GM23338 (cell line): ENCODE measurements at regions not wholly inside any gene's neighbourhood (a gene's known extent, or its start where the extent isn't known, plus 50 kb on each side); places are given as distances from the start of the nearest gene placed in this dataset.

Source experiments
- ATAC-seq: fragments of 200-7000 bp; cut with Tn5 transposase; 3 replicates; pipeline ENCODE4 v1.9.1; 2020
- DNase-seq: peaks from one replicate; pipeline ENCODE4 v3.0.0-alpha.2; 2015; ENCODE audit warnings: low spot score
- H2AFZ ChIP-seq: fragments of 200-600 bp; sonication (generic); 2 replicates; pipeline ENCODE4 v1.8.0; 2016; ENCODE audit warnings: antibody characterized with exemption, mild to moderate bottlenecking, moderate library complexity
- H3F3A ChIP-seq: fragments of 200-600 bp; sonication (generic); replicated peaks from 2 replicates; pipeline ENCODE4 v1.8.0; 2017; ENCODE audit warnings: antibody characterized with exemption, mixed run types, low read depth
- H3K27ac ChIP-seq: fragments of 200-600 bp; sonication (generic); 2 replicates; pipeline ENCODE4 v1.6.1; 2016; ENCODE audit warnings: low read depth
- H3K27me3 ChIP-seq: fragments of 200-600 bp; sonication (generic); 2 replicates; pipeline ENCODE4 v1.8.0; 2016; ENCODE audit warnings: mild to moderate bottlenecking, mixed run types, moderate library complexity; ENCODE audit not compliant: insufficient read depth
- H3K36me3 ChIP-seq: fragments of 200-600 bp; sonication (generic); 2 replicates; pipeline ENCODE4 v1.8.0; 2016; ENCODE audit warnings: mild to moderate bottlenecking; ENCODE audit not compliant: insufficient read depth
- H3K4me1 ChIP-seq: fragments of 200-600 bp; sonication (generic); 2 replicates; pipeline ENCODE4 v1.8.0; 2016; ENCODE audit warnings: mild to moderate bottlenecking, moderate library complexity; ENCODE audit not compliant: insufficient read depth
- H3K4me2 ChIP-seq: fragments of 200-600 bp; sonication (generic); 2 replicates; pipeline ENCODE4 v1.7.1; 2017; ENCODE audit warnings: mixed run types
- H3K4me3 ChIP-seq: fragments of 200-600 bp; sonication (generic); 2 replicates; pipeline ENCODE4 v1.6.1; 2016; ENCODE audit warnings: mixed run types
- H3K79me2 ChIP-seq: fragments of 200-600 bp; sonication (generic); replicated peaks from 2 replicates; pipeline ENCODE4 v1.8.0; 2017; ENCODE audit warnings: mild to moderate bottlenecking; ENCODE audit not compliant: insufficient read depth
- H3K9me2 ChIP-seq: fragments of 200-600 bp; sonication (generic); 2 replicates; pipeline ENCODE4 v1.8.0; 2017; ENCODE audit not compliant: insufficient read depth
- H4K20me1 ChIP-seq: fragments of 200-600 bp; sonication (generic); replicated peaks from 2 replicates; pipeline ENCODE4 v1.8.0; 2017; ENCODE audit warnings: mild to moderate bottlenecking; ENCODE audit not compliant: insufficient read depth
- H3K27ac Mint-ChIP-seq: 2 replicates; pipeline ENCODE4 v1.8.0; 2020; ENCODE audit warnings: inconsistent platforms, mild to moderate bottlenecking, moderate library complexity, mixed read lengths
- H3K27me3 Mint-ChIP-seq: 3 replicates; pipeline ENCODE4 v1.8.0; 2022; ENCODE audit warnings: low read depth, mild to moderate bottlenecking, moderate library complexity, mixed read lengths, inconsistent platforms; ENCODE audit not compliant: insufficient read depth, poor library complexity
- H3K36me3 Mint-ChIP-seq: 3 replicates; pipeline ENCODE4 v1.8.0; 2021; ENCODE audit warnings: low read depth, mild to moderate bottlenecking, inconsistent platforms, moderate library complexity, mixed read lengths
- H3K4me1 Mint-ChIP-seq: 3 replicates; pipeline ENCODE4 v1.8.0; 2020; ENCODE audit warnings: mild to moderate bottlenecking, inconsistent platforms, mixed read lengths
- H3K4me3 Mint-ChIP-seq: 3 replicates; pipeline ENCODE4 v1.8.0; 2021; ENCODE audit warnings: moderate library complexity, mild to moderate bottlenecking, inconsistent platforms, mixed read lengths
- H3K9me3 Mint-ChIP-seq: 3 replicates; pipeline ENCODE4 v1.8.0; 2020; ENCODE audit warnings: moderate library complexity, mild to moderate bottlenecking, inconsistent platforms, mixed read lengths
- CREB1 ChIP-seq: fragments of 250-450 bp; sonication (Bioruptor Pico); IDR thresholded peaks from 2 replicates; pipeline ENCODE4 v1.5.0; 2020; ENCODE audit warnings: low read depth, mild to moderate bottlenecking, moderate library complexity
- EZH2 ChIP-seq: fragments of 200-600 bp; sonication (generic); IDR thresholded peaks from one replicate; pipeline ENCODE4 v1.8.0; 2017; ENCODE audit warnings: antibody characterized with exemption, mild to moderate bottlenecking, low read depth; ENCODE audit not compliant: unreplicated experiment
- EZH2phosphoT487 ChIP-seq: fragments of 200-600 bp; sonication (generic); IDR thresholded peaks from one replicate; pipeline ENCODE4 v1.8.1; 2018; ENCODE audit warnings: antibody characterized with exemption; ENCODE audit not compliant: unreplicated experiment
- JUNB ChIP-seq: IDR thresholded peaks from one replicate; pipeline ENCODE4 v1.6.1; 2016; ENCODE audit warnings: antibody characterized with exemption; ENCODE audit not compliant: unreplicated experiment
- POLR2AphosphoS5 ChIP-seq: IDR thresholded peaks from 2 replicates; pipeline ENCODE4 v1.6.1; 2016; ENCODE audit warnings: antibody characterized with exemption, low read depth
- STAT1 ChIP-seq: IDR thresholded peaks from one replicate; pipeline ENCODE4 v1.6.1; 2016; ENCODE audit warnings: antibody characterized with exemption; ENCODE audit not compliant: unreplicated experiment
- ZNF114 ChIP-seq: fragments of 250-450 bp; sonication (Bioruptor Pico); IDR thresholded peaks from 2 replicates; pipeline ENCODE4 v1.5.0; 2020; ENCODE audit warnings: mild to moderate bottlenecking, moderate library complexity
- ZNF331 ChIP-seq: fragments of 250-450 bp; sonication (Bioruptor Pico); IDR thresholded peaks from 2 replicates; pipeline ENCODE4 v1.5.0; 2020; ENCODE audit warnings: low read depth, mild to moderate bottlenecking, moderate library complexity
- TF ChIP-seq, protein P1 (sequence below): IDR thresholded peaks from one replicate; pipeline ENCODE4 v1.6.1; 2018; ENCODE audit warnings: antibody characterized with exemption; ENCODE audit not compliant: unreplicated experiment
- TF ChIP-seq, protein P2 (sequence below): IDR thresholded peaks from 2 replicates; pipeline ENCODE4 v1.6.1; 2016; ENCODE audit warnings: antibody characterized with exemption
- TF ChIP-seq, protein P3 (sequence below), 2 experiments: fragments of 200-600 bp in 1 of 2; sonication (generic) in 1 of 2; conservative IDR thresholded peaks; 2 replicates each; pipeline versions ENCODE4 v1.5.1 to v1.6.1; 2016 to 2017; ENCODE audit warnings: antibody characterized with exemption in 2 of 2, low read depth in 2 of 2, mild to moderate bottlenecking in 2 of 2, moderate library complexity in 1 of 2

DNA sequence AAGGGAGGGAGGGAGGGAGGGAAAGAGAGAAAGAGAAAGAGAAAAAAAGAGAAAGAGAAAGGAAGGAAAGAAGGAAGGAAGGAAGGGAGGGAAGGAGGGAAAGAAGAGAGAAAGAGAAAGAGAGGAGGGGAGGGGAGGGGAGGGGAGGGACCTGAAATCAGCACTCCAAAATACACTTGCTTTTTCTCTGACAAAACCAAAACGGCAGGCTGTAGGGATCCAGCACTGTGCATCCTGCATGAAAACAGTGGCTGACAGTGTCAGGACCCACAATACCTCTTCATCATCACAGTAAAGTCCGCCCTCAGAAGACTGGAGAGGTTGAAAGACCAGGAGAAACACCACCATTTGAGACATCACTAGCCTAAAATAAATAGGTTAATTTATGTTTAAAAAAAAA lies 156.0 kb upstream of the SOD1 start:
- Histone ChIP-seq H3K4me1 (peaks cover 18% of the 10 kb centered on the region), H3K9me2 (no peaks in the 10 kb centered on the region), H3K4me2 (no peak overlapping the region), H3K4me3 (no peak overlapping the region), H3K27ac (no peak overlapping the region), H4K20me1 (no peaks in the 10 kb centered on the region), H3F3A (no peaks in the 10 kb centered on the region), H3K79me2 (peaks cover 16% of the 10 kb centered on the region), H3K36me3 (no peaks in the 10 kb centered on the region), H3K27me3 (no peaks in the 10 kb centered on the region), H2AFZ (no peak overlapping the region)
- ATAC-seq, result no peak
- no peak for TF ChIP-seq ZNF331 (CRISPR knock-in tag)
- TF ChIP-seq STAT1, result no peak
- no peak for TF ChIP-seq CREB1
- no peak for TF ChIP-seq ZNF114 (CRISPR knock-in tag)
- TF ChIP-seq, protein P1, sequence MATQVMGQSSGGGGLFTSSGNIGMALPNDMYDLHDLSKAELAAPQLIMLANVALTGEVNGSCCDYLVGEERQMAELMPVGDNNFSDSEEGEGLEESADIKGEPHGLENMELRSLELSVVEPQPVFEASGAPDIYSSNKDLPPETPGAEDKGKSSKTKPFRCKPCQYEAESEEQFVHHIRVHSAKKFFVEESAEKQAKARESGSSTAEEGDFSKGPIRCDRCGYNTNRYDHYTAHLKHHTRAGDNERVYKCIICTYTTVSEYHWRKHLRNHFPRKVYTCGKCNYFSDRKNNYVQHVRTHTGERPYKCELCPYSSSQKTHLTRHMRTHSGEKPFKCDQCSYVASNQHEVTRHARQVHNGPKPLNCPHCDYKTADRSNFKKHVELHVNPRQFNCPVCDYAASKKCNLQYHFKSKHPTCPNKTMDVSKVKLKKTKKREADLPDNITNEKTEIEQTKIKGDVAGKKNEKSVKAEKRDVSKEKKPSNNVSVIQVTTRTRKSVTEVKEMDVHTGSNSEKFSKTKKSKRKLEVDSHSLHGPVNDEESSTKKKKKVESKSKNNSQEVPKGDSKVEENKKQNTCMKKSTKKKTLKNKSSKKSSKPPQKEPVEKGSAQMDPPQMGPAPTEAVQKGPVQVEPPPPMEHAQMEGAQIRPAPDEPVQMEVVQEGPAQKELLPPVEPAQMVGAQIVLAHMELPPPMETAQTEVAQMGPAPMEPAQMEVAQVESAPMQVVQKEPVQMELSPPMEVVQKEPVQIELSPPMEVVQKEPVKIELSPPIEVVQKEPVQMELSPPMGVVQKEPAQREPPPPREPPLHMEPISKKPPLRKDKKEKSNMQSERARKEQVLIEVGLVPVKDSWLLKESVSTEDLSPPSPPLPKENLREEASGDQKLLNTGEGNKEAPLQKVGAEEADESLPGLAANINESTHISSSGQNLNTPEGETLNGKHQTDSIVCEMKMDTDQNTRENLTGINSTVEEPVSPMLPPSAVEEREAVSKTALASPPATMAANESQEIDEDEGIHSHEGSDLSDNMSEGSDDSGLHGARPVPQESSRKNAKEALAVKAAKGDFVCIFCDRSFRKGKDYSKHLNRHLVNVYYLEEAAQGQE, result no peak
- no peak for TF ChIP-seq JUNB
- TF ChIP-seq, protein P2, sequence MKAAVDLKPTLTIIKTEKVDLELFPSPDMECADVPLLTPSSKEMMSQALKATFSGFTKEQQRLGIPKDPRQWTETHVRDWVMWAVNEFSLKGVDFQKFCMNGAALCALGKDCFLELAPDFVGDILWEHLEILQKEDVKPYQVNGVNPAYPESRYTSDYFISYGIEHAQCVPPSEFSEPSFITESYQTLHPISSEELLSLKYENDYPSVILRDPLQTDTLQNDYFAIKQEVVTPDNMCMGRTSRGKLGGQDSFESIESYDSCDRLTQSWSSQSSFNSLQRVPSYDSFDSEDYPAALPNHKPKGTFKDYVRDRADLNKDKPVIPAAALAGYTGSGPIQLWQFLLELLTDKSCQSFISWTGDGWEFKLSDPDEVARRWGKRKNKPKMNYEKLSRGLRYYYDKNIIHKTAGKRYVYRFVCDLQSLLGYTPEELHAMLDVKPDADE, result no peak
- TF ChIP-seq, protein P3, sequence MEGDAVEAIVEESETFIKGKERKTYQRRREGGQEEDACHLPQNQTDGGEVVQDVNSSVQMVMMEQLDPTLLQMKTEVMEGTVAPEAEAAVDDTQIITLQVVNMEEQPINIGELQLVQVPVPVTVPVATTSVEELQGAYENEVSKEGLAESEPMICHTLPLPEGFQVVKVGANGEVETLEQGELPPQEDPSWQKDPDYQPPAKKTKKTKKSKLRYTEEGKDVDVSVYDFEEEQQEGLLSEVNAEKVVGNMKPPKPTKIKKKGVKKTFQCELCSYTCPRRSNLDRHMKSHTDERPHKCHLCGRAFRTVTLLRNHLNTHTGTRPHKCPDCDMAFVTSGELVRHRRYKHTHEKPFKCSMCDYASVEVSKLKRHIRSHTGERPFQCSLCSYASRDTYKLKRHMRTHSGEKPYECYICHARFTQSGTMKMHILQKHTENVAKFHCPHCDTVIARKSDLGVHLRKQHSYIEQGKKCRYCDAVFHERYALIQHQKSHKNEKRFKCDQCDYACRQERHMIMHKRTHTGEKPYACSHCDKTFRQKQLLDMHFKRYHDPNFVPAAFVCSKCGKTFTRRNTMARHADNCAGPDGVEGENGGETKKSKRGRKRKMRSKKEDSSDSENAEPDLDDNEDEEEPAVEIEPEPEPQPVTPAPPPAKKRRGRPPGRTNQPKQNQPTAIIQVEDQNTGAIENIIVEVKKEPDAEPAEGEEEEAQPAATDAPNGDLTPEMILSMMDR (conservative IDR thresholded peaks at IDR 0.05; ENCODE audit: low read depth in 2 of 2), result no peak
- no peak for TF ChIP-seq POLR2AphosphoS5
- H3K36me3 Mint-ChIP-seq, result no peaks in the 10 kb centered on the region
- no peak overlapping the region for H3K27ac Mint-ChIP-seq
- H3K27me3 Mint-ChIP-seq, result peaks cover 7% of the 10 kb centered on the region
- H3K4me3 Mint-ChIP-seq, result no peak overlapping the region
- DNase-seq, result no peak
- peaks cover 23% of the 10 kb centered on the region for H3K4me1 Mint-ChIP-seq
- no peaks in the 10 kb centered on the region for H3K9me3 Mint-ChIP-seq

DNA sequence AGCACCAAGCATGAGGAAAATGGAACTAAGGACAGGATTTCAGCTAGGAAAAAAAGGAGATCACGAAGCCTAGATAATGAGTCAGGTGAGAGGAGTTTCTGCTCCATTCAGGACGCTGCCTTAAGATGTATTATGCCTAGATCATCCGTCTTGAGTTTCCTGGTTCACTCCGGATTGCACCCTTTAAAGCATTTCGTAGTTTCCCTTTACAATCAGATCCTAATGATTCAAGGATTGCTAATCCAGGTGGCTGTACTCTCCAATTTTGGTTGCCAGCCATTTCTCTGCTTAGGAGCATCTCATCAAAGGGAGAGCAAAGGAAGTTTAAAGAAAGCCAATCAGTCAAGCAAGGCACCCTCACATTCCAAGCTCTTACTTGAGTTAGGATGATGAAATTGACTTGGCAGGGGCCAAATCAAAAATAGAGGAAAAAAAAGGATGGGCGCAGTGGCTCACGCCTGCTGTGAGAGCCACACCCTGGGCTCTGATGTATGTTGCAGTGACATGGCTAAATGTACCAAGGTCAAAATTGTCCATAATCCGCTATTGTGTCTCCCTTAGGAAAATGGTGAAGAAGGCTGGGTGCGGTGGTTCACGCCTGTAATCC lies 156.9 kb upstream of the SOD1 start:
- Histone ChIP-seq H3K27me3 (no peaks in the 10 kb centered on the region), H3K36me3 (no peaks in the 10 kb centered on the region), H3K27ac (no peak overlapping the region), H3F3A (no peaks in the 10 kb centered on the region), H3K4me3 (no peak overlapping the region), H3K4me2 (no peak overlapping the region), H2AFZ (no peak overlapping the region), H4K20me1 (no peaks in the 10 kb centered on the region), H3K79me2 (peaks cover 16% of the 10 kb centered on the region), H3K4me1 (peaks cover 18% of the 10 kb centered on the region), H3K9me2 (no peaks in the 10 kb centered on the region)
- Mint-ChIP-seq H3K9me3 (no peaks in the 10 kb centered on the region), H3K36me3 (no peaks in the 10 kb centered on the region), H3K27me3 (peaks cover 8% of the 10 kb centered on the region), H3K4me3 (no peak overlapping the region), H3K27ac (no peak overlapping the region; the same call in 1 of the 2 replicates), H3K4me1 (peaks cover 21% of the 10 kb centered on the region)
- ATAC-seq, result no peak
- no peak for DNase-seq
- TF ChIP-seq EZH2phosphoT487 (no peak), EZH2 (no peak), POLR2AphosphoS5 (no peak), CREB1 (no peak), STAT1 (no peak), ZNF331 (CRISPR knock-in tag) (no peak)
- TF ChIP-seq, protein P3 (conservative IDR thresholded peaks at IDR 0.05; ENCODE audit: low read depth in 2 of 2), result no peak
- TF ChIP-seq, protein P2, result no peak
